Ovary (tissue), 3 donors: ENCODE measurements at regions not wholly inside any gene's neighbourhood (a gene's known extent, or its start where the extent isn't known, plus 50 kb on each side); places are given as distances from the start of the nearest gene placed in this dataset.

Source experiments
- CTCF ChIP-seq, 3 donors: fragments of 450-650 bp in 2 of 3; fragments of 200-600 bp in 1 of 3; IDR thresholded peaks; one replicate each; pipeline versions ENCODE4 v1.5.1 to v1.8.0; 2016 to 2022; ENCODE audit warnings: antibody characterized with exemption in 3 of 3, mild to moderate bottlenecking in 1 of 3
- POLR2A ChIP-seq: fragments of 450-650 bp; IDR thresholded peaks from one replicate; pipeline ENCODE4 v1.6.1; 2017; ENCODE audit warnings: antibody characterized with exemption, mild to moderate bottlenecking, moderate library complexity
- donor health status: DM: no; HTN: no; CAD: no.

GRCh38 chr11:15535414-15535813 is 420.7 kb downstream of the INSC start:
- TF ChIP-seq POLR2A, result no peak
- no peak for TF ChIP-seq CTCF (IDR thresholded peaks at IDR 0.05)
